HEK293 (cell line): ENCODE measurements at regions not wholly inside any gene's neighbourhood (a gene's known extent, or its start where the extent isn't known, plus 50 kb on each side); places are given as distances from the start of the nearest gene placed in this dataset.

Experiments used
- CTCF ChIA-PET: fragments of 350-600 bp; formaldehyde crosslinking; extraction: SDS; loops from one replicate; lab custom pipeline; 2021; ENCODE audit warnings: antibody characterized with exemption; lab: Yijun Ruan, JAX
- POLR2A ChIA-PET: fragments of 300-600 bp; formaldehyde crosslinking; extraction: SDS; loops from one replicate; lab custom pipeline; 2020; ENCODE audit warnings: antibody characterized with exemption, inconsistent platforms; lab: Yijun Ruan, JAX
- H3K27ac ChIP-seq: fragments of 200-500 bp; sonication (Bioruptor generic); 2 replicates; pipeline ENCODE4 v1.5.1; 2014; ENCODE audit warnings: low read depth, low read length, control low read depth, inconsistent platforms; ENCODE audit errors: extremely low read depth
- H3K36me3 ChIP-seq, 2 experiments: fragments of 200-500 bp in 1 of 2; sonication (Bioruptor generic) in 1 of 2; 1 replicate in 1 of 2; 2 replicates in 1 of 2; pipeline ENCODE4 v1.5.1; 2014 to 2017; ENCODE audit warnings: inconsistent platforms in 2 of 2, low read length in 2 of 2; ENCODE audit not compliant: control insufficient read depth in 2 of 2, insufficient read depth in 1 of 2
- H3K4me1 ChIP-seq: fragments of 200-500 bp; sonication (Bioruptor generic); 2 replicates; pipeline ENCODE4 v1.5.1; 2014; ENCODE audit warnings: mild to moderate bottlenecking, low read length, inconsistent platforms; ENCODE audit not compliant: control insufficient read depth, insufficient read depth
- H3K4me3 ChIP-seq: 2 replicates; pipeline ENCODE4 v1.5.1; 2011; ENCODE audit warnings: low read depth, mild to moderate bottlenecking, control low read depth, low read length, moderate library complexity
- H3K9me3 ChIP-seq: fragments of 200-500 bp; sonication (Bioruptor generic); 2 replicates; pipeline ENCODE4 v1.5.1; 2014; ENCODE audit warnings: low read depth, low read length, inconsistent platforms; ENCODE audit not compliant: control insufficient read depth, insufficient read depth
- GFI1B ChIP-seq: fragments of 450-650 bp; formaldehyde crosslinking; IDR thresholded peaks from 2 replicates; pipeline ENCODE4 v1.5.1; 2016; ENCODE audit warnings: missing biosample characterization, missing genetic modification characterization
- GLI2 ChIP-seq: fragments of 450-650 bp; formaldehyde crosslinking; IDR thresholded peaks from 2 replicates; pipeline ENCODE4; 2017; ENCODE audit warnings: missing biosample characterization, missing genetic modification characterization, low read depth, borderline replicate concordance
- OVOL3 ChIP-seq: fragments of 450-650 bp; formaldehyde crosslinking; IDR thresholded peaks from 2 replicates; pipeline ENCODE4 v1.5.1; 2016; ENCODE audit warnings: missing biosample characterization, missing genetic modification characterization
- REPIN1 ChIP-seq: fragments of 450-650 bp; formaldehyde crosslinking; IDR thresholded peaks from 2 replicates; pipeline ENCODE4 v1.5.1; 2017; ENCODE audit warnings: missing biosample characterization, missing genetic modification characterization, low read depth
- TRIM28 ChIP-seq: IDR thresholded peaks from 2 replicates; pipeline ENCODE4 v1.6.1; 2011; ENCODE audit warnings: low read length, control low read depth, borderline replicate concordance
- YY1 ChIP-seq: fragments of 450-650 bp; formaldehyde crosslinking; IDR thresholded peaks from 2 replicates; pipeline ENCODE4 v1.5.1; 2018; ENCODE audit warnings: missing biosample characterization, missing genetic modification characterization
- ZBTB7A ChIP-seq: fragments of 450-650 bp; formaldehyde crosslinking; IDR thresholded peaks from 2 replicates; pipeline ENCODE4 v1.5.1; 2016; ENCODE audit warnings: low read depth, missing biosample characterization, missing genetic modification characterization
- ZNF157 ChIP-seq: fragments of 450-650 bp; formaldehyde crosslinking; IDR thresholded peaks from 2 replicates; pipeline ENCODE4 v1.5.1; 2016; ENCODE audit warnings: missing biosample characterization, missing genetic modification characterization
- ZNF223 ChIP-seq: fragments of 450-650 bp; formaldehyde crosslinking; IDR thresholded peaks from 2 replicates; pipeline ENCODE4 v1.5.1; 2016; ENCODE audit warnings: missing biosample characterization, missing genetic modification characterization
- ZNF292 ChIP-seq: fragments of 450-650 bp; formaldehyde crosslinking; IDR thresholded peaks from 2 replicates; pipeline ENCODE4 v1.5.1; 2016; ENCODE audit warnings: low read depth, missing biosample characterization, missing genetic modification characterization, borderline replicate concordance
- ZNF37A ChIP-seq: fragments of 450-650 bp; IDR thresholded peaks from 2 replicates; pipeline ENCODE4 v1.5.1; 2018; ENCODE audit warnings: missing biosample characterization, missing genetic modification characterization
- ZNF48 ChIP-seq: fragments of 450-650 bp; formaldehyde crosslinking; IDR thresholded peaks from 2 replicates; pipeline ENCODE4 v1.5.1; 2016; ENCODE audit warnings: missing biosample characterization, missing genetic modification characterization
- ZNF558 ChIP-seq: fragments of 450-650 bp; formaldehyde crosslinking; IDR thresholded peaks from 2 replicates; pipeline ENCODE4 v1.5.1; 2016; ENCODE audit warnings: missing biosample characterization, missing genetic modification characterization
- ZNF843 ChIP-seq: fragments of 450-650 bp; formaldehyde crosslinking; IDR thresholded peaks from 2 replicates; pipeline ENCODE4 v1.5.1; 2016; ENCODE audit warnings: missing biosample characterization, missing genetic modification characterization
- TF ChIP-seq, protein P1 (sequence below): fragments of 450-650 bp; formaldehyde crosslinking; IDR thresholded peaks from 2 replicates; pipeline ENCODE4 v1.5.1; 2016; ENCODE audit warnings: missing biosample characterization, missing genetic modification characterization
- TF ChIP-seq, protein P2 (sequence below): fragments of 450-650 bp; formaldehyde crosslinking; IDR thresholded peaks from 2 replicates; pipeline ENCODE4 v1.5.1; 2016; ENCODE audit warnings: missing biosample characterization, missing genetic modification characterization, low read depth
- TF ChIP-seq, protein P3 (sequence below): fragments of 450-650 bp; IDR thresholded peaks from 2 replicates; pipeline ENCODE4 v1.5.1; 2018; ENCODE audit warnings: missing biosample characterization, mild to moderate bottlenecking, missing genetic modification characterization
- TF ChIP-seq, protein P4 (sequence below): fragments of 450-650 bp; formaldehyde crosslinking; IDR thresholded peaks from 2 replicates; pipeline ENCODE4 v1.5.1; 2017; ENCODE audit warnings: missing biosample characterization, missing genetic modification characterization
- TF ChIP-seq, protein P5 (sequence below): fragments of 450-650 bp; formaldehyde crosslinking; IDR thresholded peaks from 2 replicates; pipeline ENCODE4 v1.5.1; 2016; ENCODE audit warnings: missing biosample characterization, missing genetic modification characterization, low read depth
- TF ChIP-seq, protein P6 (sequence below): fragments of 450-650 bp; formaldehyde crosslinking; IDR thresholded peaks from 2 replicates; pipeline ENCODE4 v1.5.1; 2017; ENCODE audit warnings: missing biosample characterization, missing genetic modification characterization

DNA sequence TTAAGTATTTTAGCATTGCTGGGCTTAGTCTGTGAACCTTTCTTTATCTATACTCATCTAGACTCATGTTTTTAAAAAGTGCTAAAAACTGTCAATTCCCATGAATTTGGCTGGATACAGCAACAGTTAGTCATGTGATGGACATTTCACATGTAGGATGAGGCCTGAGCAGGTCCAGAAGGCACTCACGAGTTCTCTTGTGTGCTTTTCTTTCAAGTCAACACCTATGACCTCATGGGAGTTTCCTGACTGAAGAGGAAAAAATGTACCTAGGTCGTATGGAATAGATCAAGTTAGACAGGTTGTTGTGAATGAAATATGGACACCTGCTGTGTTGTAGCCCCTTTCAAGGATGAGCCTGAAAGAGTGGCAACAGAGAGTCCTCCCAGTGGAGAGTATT is 394.2 kb downstream of the DUSP10 start:
- peaks cover 3% of the 10 kb centered on the region; the same call in 1 of the 2 replicates for H3K4me1 ChIP-seq
- H3K36me3 ChIP-seq = no peaks in the 10 kb centered on the region
- CTCF ChIA-PET = no interaction called here
- no peaks in the 10 kb centered on the region for H3K9me3 ChIP-seq
- TF ChIP-seq YY1 (tag by site-specific recombination) (no peak), ZNF37A (tag by site-specific recombination) (no peak), TRIM28 (no peak), ZNF223 (no peak), ZNF843 (no peak), ZNF558 (tag by site-specific recombination) (no peak), ZNF48 (no peak), GFI1B (tag by site-specific recombination) (no peak), GLI2 (tag by site-specific recombination) (no peak), REPIN1 (tag by site-specific recombination) (no peak)
- TF ChIP-seq, protein P1, sequence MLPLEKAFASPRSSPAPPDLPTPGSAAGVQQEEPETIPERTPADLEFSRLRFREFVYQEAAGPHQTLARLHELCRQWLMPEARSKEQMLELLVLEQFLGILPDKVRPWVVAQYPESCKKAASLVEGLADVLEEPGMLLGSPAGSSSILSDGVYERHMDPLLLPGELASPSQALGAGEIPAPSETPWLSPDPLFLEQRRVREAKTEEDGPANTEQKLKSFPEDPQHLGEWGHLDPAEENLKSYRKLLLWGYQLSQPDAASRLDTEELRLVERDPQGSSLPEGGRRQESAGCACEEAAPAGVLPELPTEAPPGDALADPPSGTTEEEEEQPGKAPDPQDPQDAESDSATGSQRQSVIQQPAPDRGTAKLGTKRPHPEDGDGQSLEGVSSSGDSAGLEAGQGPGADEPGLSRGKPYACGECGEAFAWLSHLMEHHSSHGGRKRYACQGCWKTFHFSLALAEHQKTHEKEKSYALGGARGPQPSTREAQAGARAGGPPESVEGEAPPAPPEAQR (tag by site-specific recombination) = no peak
- TF ChIP-seq, protein P2, sequence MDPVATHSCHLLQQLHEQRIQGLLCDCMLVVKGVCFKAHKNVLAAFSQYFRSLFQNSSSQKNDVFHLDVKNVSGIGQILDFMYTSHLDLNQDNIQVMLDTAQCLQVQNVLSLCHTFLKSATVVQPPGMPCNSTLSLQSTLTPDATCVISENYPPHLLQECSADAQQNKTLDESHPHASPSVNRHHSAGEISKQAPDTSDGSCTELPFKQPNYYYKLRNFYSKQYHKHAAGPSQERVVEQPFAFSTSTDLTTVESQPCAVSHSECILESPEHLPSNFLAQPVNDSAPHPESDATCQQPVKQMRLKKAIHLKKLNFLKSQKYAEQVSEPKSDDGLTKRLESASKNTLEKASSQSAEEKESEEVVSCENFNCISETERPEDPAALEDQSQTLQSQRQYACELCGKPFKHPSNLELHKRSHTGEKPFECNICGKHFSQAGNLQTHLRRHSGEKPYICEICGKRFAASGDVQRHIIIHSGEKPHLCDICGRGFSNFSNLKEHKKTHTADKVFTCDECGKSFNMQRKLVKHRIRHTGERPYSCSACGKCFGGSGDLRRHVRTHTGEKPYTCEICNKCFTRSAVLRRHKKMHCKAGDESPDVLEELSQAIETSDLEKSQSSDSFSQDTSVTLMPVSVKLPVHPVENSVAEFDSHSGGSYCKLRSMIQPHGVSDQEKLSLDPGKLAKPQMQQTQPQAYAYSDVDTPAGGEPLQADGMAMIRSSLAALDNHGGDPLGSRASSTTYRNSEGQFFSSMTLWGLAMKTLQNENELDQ (tag by site-specific recombination) = no peak
- TF ChIP-seq, protein P3, sequence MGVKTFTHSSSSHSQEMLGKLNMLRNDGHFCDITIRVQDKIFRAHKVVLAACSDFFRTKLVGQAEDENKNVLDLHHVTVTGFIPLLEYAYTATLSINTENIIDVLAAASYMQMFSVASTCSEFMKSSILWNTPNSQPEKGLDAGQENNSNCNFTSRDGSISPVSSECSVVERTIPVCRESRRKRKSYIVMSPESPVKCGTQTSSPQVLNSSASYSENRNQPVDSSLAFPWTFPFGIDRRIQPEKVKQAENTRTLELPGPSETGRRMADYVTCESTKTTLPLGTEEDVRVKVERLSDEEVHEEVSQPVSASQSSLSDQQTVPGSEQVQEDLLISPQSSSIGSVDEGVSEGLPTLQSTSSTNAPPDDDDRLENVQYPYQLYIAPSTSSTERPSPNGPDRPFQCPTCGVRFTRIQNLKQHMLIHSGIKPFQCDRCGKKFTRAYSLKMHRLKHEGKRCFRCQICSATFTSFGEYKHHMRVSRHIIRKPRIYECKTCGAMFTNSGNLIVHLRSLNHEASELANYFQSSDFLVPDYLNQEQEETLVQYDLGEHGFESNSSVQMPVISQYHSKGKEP (tag by site-specific recombination) = no peak
- TF ChIP-seq, protein P4, sequence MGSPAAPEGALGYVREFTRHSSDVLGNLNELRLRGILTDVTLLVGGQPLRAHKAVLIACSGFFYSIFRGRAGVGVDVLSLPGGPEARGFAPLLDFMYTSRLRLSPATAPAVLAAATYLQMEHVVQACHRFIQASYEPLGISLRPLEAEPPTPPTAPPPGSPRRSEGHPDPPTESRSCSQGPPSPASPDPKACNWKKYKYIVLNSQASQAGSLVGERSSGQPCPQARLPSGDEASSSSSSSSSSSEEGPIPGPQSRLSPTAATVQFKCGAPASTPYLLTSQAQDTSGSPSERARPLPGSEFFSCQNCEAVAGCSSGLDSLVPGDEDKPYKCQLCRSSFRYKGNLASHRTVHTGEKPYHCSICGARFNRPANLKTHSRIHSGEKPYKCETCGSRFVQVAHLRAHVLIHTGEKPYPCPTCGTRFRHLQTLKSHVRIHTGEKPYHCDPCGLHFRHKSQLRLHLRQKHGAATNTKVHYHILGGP = no peak
- H3K4me3 ChIP-seq = no peak overlapping the region
- no peak overlapping the region for H3K27ac ChIP-seq
- POLR2A ChIA-PET = no interaction called here

DNA sequence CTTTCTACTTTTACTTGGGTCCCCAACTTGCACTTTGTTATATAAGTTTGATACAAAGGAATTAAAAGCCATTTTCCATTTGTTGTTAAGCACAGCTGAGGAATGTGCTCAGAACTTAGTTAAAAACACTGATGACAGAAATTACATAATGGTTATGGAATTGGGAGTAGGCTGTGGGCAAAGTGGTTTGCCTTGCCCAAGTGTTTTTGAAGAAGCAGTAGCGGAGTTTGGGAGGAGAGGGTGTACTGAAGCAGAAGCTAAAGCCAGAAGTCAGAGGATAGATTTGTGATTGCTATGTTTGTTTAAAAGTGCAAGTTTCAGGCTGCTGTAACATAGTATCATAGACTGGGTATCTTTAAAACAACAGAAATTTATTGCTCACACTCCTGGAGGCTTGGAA is 391.8 kb downstream of the DUSP10 start:
- CTCF ChIA-PET = interaction anchor here (0.7 kb wide), 1 partner anchor 67 kb away, joined by 3 read pairs; no protein-coding TSS in a partner anchor
- no peaks in the 10 kb centered on the region for H3K4me1 ChIP-seq
- no peak overlapping the region for H3K27ac ChIP-seq
- no peaks in the 10 kb centered on the region for H3K36me3 ChIP-seq
- TF ChIP-seq ZBTB7A (no peak), ZNF157 (tag by site-specific recombination) (no peak), OVOL3 (tag by site-specific recombination) (no peak), ZNF292 (no peak)
- TF ChIP-seq, protein P5, sequence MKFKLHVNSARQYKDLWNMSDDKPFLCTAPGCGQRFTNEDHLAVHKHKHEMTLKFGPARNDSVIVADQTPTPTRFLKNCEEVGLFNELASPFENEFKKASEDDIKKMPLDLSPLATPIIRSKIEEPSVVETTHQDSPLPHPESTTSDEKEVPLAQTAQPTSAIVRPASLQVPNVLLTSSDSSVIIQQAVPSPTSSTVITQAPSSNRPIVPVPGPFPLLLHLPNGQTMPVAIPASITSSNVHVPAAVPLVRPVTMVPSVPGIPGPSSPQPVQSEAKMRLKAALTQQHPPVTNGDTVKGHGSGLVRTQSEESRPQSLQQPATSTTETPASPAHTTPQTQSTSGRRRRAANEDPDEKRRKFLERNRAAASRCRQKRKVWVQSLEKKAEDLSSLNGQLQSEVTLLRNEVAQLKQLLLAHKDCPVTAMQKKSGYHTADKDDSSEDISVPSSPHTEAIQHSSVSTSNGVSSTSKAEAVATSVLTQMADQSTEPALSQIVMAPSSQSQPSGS (tag by site-specific recombination) = no peak
- TF ChIP-seq, protein P6, sequence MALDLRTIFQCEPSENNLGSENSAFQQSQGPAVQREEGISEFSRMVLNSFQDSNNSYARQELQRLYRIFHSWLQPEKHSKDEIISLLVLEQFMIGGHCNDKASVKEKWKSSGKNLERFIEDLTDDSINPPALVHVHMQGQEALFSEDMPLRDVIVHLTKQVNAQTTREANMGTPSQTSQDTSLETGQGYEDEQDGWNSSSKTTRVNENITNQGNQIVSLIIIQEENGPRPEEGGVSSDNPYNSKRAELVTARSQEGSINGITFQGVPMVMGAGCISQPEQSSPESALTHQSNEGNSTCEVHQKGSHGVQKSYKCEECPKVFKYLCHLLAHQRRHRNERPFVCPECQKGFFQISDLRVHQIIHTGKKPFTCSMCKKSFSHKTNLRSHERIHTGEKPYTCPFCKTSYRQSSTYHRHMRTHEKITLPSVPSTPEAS (tag by site-specific recombination) = no peak
- TF ChIP-seq, all 188 proteins: peak for 0
- POLR2A ChIA-PET = no interaction called here
- Histone ChIP-seq H3K4me3 (no peak overlapping the region), H3K9me3 (no peaks in the 10 kb centered on the region)
